H1 (cell line): ENCODE measurements at regions not wholly inside any gene's neighbourhood (a gene's known extent, or its start where the extent isn't known, plus 50 kb on each side); places are given as distances from the start of the nearest gene placed in this dataset.

ENCODE experiments used
- BCL11A ChIP-seq, 2 experiments: IDR thresholded peaks; one replicate each; pipeline ENCODE4 v1.6.1; 2011; ENCODE audit warnings: low read depth in 2 of 2, low read length in 2 of 2, mild to moderate bottlenecking in 2 of 2
- SP4 ChIP-seq: IDR thresholded peaks from 2 replicates; pipeline ENCODE4 v1.6.1; 2012; ENCODE audit warnings: low read length, inconsistent platforms
- TF ChIP-seq, protein P1 (sequence below): IDR thresholded peaks from 2 replicates; pipeline ENCODE4 v1.6.1; 2012; ENCODE audit warnings: low read length, inconsistent platforms

DNA sequence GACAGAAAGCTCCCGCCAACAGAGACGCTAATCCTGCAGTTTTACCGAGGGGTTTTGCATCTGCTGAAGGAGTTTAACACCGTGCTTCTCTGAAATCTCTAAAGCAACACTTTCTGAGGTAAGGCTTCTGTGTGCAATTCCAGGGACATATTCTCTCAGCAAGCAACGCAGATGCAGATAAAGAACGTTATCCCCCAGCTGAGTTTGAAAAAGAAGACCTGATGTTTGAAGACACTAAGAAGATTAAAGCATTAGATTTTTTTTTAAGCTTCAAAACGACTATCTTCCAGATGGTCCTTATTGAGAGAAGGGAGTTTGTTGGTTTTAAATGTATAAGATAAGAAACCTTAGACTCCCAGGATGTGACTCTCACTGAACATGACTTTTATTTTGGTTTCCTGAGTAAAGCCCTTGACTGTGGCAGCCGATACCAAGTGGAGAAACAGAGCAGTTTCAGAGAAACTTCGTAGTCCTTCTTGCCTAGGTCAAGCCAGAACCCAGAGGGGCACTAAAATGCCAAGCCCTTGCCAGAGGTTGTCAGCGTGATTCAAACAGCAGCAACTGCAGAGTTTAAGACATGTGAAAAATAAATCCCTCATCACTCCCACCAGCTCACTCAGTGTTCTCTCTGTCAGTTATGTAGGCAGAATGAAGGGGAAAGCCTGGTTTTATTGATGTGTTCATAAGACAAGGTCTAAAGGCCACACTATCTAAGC lies 353.3 kb upstream of the CNR1 start (continued):
- TF ChIP-seq, protein P1, sequence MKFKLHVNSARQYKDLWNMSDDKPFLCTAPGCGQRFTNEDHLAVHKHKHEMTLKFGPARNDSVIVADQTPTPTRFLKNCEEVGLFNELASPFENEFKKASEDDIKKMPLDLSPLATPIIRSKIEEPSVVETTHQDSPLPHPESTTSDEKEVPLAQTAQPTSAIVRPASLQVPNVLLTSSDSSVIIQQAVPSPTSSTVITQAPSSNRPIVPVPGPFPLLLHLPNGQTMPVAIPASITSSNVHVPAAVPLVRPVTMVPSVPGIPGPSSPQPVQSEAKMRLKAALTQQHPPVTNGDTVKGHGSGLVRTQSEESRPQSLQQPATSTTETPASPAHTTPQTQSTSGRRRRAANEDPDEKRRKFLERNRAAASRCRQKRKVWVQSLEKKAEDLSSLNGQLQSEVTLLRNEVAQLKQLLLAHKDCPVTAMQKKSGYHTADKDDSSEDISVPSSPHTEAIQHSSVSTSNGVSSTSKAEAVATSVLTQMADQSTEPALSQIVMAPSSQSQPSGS: no peak
- TF ChIP-seq SP4 (no peak), BCL11A (IDR thresholded peaks at IDR 0.05; ENCODE audit: low read depth in 2 of 2, low read length in 2 of 2) (no peak)
- TF ChIP-seq, all 59 proteins: peak for 0
